Muscle of leg (tissue), 3 donors: ENCODE measurements at regions not wholly inside any gene's neighbourhood (a gene's known extent, or its start where the extent isn't known, plus 50 kb on each side); places are given as distances from the start of the nearest gene placed in this dataset.
A peak's percentile ranks its signal among the peaks of the same experiment; 100 is the strongest.

Experiments
- DNase-seq: peaks from one replicate; pipeline ENCODE4 v3.0.0; 2013
- H3K27ac ChIP-seq: one replicate; pipeline ENCODE4 v1.5.1; 2013; ENCODE audit warnings: mild to moderate bottlenecking, low read length, control low read depth
- H3K27me3 ChIP-seq: one replicate; pipeline ENCODE4 v1.6.1; 2013; ENCODE audit warnings: low read length; ENCODE audit not compliant: control insufficient read depth, insufficient read depth
- H3K36me3 ChIP-seq: one replicate; pipeline ENCODE4 v1.6.1; 2013; ENCODE audit warnings: low read length; ENCODE audit not compliant: control insufficient read depth, insufficient read depth
- H3K4me1 ChIP-seq: one replicate; pipeline ENCODE4 v1.6.1; 2013; ENCODE audit warnings: low read length; ENCODE audit not compliant: control insufficient read depth, insufficient read depth
- H3K4me3 ChIP-seq: one replicate; pipeline ENCODE4 v1.5.1; 2013; ENCODE audit warnings: low read length, control low read depth
- H3K9me3 ChIP-seq: replicated peaks from 2 replicates; pipeline ENCODE4 v1.6.1; 2013; ENCODE audit warnings: low read depth, low read length; ENCODE audit not compliant: control insufficient read depth
- WGBS: methylation state at CpG from one replicate; pipeline ENCODE4 v1.1.5; 2013; ENCODE audit warnings: missing lambda C conversion rate; ENCODE audit not compliant: insufficient coverage; 5-methylcytosine and 5-hydroxymethylcytosine counted together

DNA sequence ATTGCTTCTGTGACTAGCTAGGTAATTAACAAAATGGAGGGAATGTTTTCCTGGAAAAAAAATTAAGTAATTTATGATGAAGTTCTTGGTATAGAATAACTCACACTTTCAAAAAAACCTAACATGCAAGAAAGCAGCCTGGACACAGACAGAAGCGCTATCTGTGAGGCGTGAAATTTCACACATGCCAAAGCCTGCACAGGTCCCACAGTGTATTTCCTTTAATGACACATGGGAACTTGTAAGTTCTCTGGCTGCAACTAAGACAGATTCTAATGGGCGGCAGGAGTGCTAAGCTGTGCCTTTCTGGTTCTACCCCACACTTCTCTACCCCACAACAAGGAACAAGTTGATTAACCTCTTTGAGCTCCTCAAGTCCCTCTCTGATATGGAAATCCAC is 84.9 kb upstream of the NEO1 start:
- DNase-seq = peak; percentile 37
- Histone ChIP-seq H3K4me1 (peaks cover 28% of the 10 kb centered on the region), H3K27ac (peak overlapping the region; percentile 62), H3K4me3 (no peak overlapping the region), H3K9me3 (peaks cover 3% of the 10 kb centered on the region), H3K36me3 (no peaks in the 10 kb centered on the region), H3K27me3 (no peaks in the 10 kb centered on the region)
- 50% methylated on average over 1 of the region's 3 CpGs for WGBS

DNA sequence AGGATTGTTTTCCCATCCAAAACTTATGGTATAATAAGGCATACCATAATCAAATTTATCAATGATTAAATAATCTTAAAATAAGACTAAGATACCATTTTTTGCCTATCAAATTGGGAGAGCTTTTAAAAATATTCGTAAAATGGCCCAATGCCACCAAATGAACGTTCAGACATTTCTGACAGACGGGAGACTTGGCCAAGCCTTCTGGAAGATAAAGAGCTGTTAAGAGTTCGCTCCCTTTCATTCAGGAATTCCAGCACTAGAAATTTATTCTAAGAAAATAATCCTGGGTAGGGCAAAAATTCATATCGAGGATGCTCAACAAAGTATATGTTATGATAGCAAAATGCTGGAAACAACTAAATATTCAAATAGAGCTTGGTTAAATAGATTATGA is 85.6 kb upstream of the NEO1 start:
- no peak overlapping the region for H3K4me3 ChIP-seq
- no peak overlapping the region for H3K27ac ChIP-seq
- H3K36me3 ChIP-seq = no peaks in the 10 kb centered on the region
- WGBS = 80% methylated on average over 1 of the region's 5 CpGs
- DNase-seq = no peak
- no peaks in the 10 kb centered on the region for H3K27me3 ChIP-seq
- H3K9me3 ChIP-seq = peaks cover 4% of the 10 kb centered on the region
- peaks cover 29% of the 10 kb centered on the region for H3K4me1 ChIP-seq

DNA sequence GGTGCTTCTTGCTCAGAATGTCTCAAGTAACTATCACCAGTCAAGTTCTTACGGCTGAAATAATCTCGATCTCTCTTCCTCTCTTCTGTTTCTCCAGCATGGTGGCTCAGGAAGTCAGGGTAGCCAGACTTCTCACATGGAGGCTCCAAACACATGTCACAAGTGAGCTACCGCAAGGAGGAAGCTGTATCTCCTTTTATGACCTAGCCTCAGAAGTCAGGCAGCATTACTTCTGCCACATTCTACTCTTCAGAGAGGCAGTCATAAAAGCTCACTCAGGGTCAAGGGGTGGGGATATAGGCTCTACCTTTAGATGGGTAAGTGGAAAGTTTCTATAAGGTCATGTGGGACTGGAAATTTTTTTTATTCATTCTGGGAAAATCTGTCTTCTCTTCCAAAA is 86.6 kb upstream of the NEO1 start:
- Histone ChIP-seq H3K27me3 (no peaks in the 10 kb centered on the region), H3K9me3 (peaks cover 4% of the 10 kb centered on the region), H3K27ac (no peak overlapping the region), H3K4me1 (peaks cover 24% of the 10 kb centered on the region), H3K4me3 (no peak overlapping the region), H3K36me3 (no peaks in the 10 kb centered on the region)
- DNase-seq = no peak
- WGBS = no CpG with 5 or more reads among the region's 3 CpGs

GRCh38 chr15:72964542-72964941 is 87.7 kb upstream of the NEO1 start:
- H3K27me3 ChIP-seq = no peaks in the 10 kb centered on the region
- H3K36me3 ChIP-seq = no peaks in the 10 kb centered on the region
- peaks cover 4% of the 10 kb centered on the region for H3K9me3 ChIP-seq
- H3K27ac ChIP-seq = no peak overlapping the region
- H3K4me3 ChIP-seq = no peak overlapping the region
- no peak for DNase-seq
- peaks cover 24% of the 10 kb centered on the region for H3K4me1 ChIP-seq
- 75% methylated on average over 1 of the region's 1 CpG for WGBS

DNA sequence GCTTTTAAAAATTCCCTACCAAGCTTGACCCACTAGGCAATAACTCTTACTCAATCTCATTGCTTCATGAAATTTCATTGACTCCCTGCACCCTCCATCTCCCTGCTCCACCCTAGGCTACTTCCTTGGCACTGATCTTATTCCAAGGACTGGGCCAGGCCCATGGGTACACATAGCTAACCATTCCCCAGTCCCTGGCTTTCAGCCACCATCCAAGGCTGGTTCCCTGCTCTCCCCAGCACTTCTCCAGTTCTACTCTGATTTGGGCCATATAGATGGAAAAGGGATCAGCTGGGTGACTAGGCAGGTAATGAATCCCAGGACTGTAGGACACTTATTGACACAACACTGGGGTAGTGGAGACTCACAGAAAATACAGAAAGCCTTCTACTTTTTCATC is 88.1 kb upstream of the NEO1 start:
- Histone ChIP-seq H3K9me3 (peaks cover 4% of the 10 kb centered on the region), H3K27ac (no peak overlapping the region), H3K4me3 (no peak overlapping the region), H3K36me3 (no peaks in the 10 kb centered on the region), H3K4me1 (peaks cover 24% of the 10 kb centered on the region), H3K27me3 (no peaks in the 10 kb centered on the region)
- no peak for DNase-seq

GRCh38 chr15:72962054-72962702 is 90.1 kb upstream of the NEO1 start:
- Histone ChIP-seq H3K36me3 (no peaks in the 10 kb centered on the region), H3K9me3 (peaks cover 4% of the 10 kb centered on the region), H3K4me3 (no peak overlapping the region), H3K27ac (no peak overlapping the region), H3K27me3 (no peaks in the 10 kb centered on the region), H3K4me1 (peaks cover 11% of the 10 kb centered on the region)
- no peak for DNase-seq
- 95% methylated on average over 6 of the region's 8 CpGs for WGBS

DNA sequence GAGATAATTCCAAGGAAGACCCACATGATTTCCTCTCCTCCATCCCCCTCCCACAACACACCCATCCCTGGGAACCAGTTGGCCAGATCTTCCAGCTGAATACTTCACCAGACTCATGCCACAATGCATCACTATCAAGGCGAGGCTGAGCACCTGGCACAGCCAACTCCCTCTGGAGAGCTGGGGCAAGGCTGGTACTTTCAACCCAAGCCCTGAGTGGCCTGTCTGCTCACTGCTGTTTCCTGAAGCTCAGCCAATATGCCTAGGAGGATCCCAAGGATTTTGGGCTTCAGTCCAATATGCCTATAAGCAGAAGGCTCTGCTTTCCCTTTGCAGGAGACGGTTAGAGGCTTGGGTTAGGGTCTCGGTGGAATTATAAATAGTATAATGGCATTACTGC is 90.9 kb upstream of the NEO1 start:
- no peak overlapping the region for H3K4me3 ChIP-seq
- peaks cover 11% of the 10 kb centered on the region for H3K4me1 ChIP-seq
- WGBS = 67% methylated on average over 1 of the region's 3 CpGs
- no peaks in the 10 kb centered on the region for H3K36me3 ChIP-seq
- no peak overlapping the region for H3K27ac ChIP-seq
- peak; percentile 23 for DNase-seq
- peaks cover 4% of the 10 kb centered on the region for H3K9me3 ChIP-seq
- no peaks in the 10 kb centered on the region for H3K27me3 ChIP-seq

- no peaks in the 10 kb centered on the region for H3K27me3 ChIP-seq
- H3K9me3 ChIP-seq = peaks cover 4% of the 10 kb centered on the region
- no peak for DNase-seq
- no peaks in the 10 kb centered on the region for H3K36me3 ChIP-seq
- no peak overlapping the region for H3K4me3 ChIP-seq
- H3K27ac ChIP-seq = no peak overlapping the region
- WGBS = 71% methylated on average over 1 of the region's 3 CpGs
- H3K4me1 ChIP-seq = peaks cover 11% of the 10 kb centered on the region
These were observed 93.6 kb upstream of the NEO1 start for GRCh38 chr15:72958634-72959033.

GRCh38 chr15:72953306-72953705 is 99.0 kb upstream of the NEO1 start:
- no peaks in the 10 kb centered on the region for H3K4me1 ChIP-seq
- H3K9me3 ChIP-seq = no peaks in the 10 kb centered on the region
- WGBS = 91% methylated on average over 5 of the region's 6 CpGs
- no peak for DNase-seq
- peaks cover 5% of the 10 kb centered on the region for H3K27me3 ChIP-seq
- H3K36me3 ChIP-seq = no peaks in the 10 kb centered on the region
- H3K4me3 ChIP-seq = no peak overlapping the region
- H3K27ac ChIP-seq = no peak overlapping the region

GRCh38 chr15:72952151-72952550 is 100.1 kb upstream of the NEO1 start:
- no peaks in the 10 kb centered on the region for H3K9me3 ChIP-seq
- peaks cover 5% of the 10 kb centered on the region for H3K27me3 ChIP-seq
- 83% methylated on average over 1 of the region's 1 CpG for WGBS
- no peak overlapping the region for H3K27ac ChIP-seq
- DNase-seq = no peak
- H3K36me3 ChIP-seq = no peaks in the 10 kb centered on the region
- no peaks in the 10 kb centered on the region for H3K4me1 ChIP-seq
- no peak overlapping the region for H3K4me3 ChIP-seq

DNA sequence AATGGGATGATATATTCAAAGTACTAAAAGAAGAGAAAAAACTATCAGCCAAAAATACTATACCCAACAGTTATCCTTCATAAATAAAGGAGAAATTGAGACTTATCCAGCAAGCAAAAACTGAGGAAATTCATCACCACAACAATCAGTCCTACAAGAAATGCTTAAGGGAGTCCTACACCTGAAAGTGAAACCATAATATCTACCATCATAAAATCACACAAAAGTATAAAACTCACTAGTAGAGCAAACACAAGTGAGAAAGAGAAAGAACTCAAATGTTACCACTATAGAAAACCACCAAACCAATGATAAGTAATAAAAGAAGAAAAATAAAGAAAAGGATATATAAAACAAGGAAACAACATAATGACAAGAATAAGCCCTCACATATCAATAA is 103.6 kb upstream of the NEO1 start:
- Histone ChIP-seq H3K9me3 (peaks cover 4% of the 10 kb centered on the region), H3K27ac (no peak overlapping the region), H3K4me3 (no peak overlapping the region), H3K27me3 (peaks cover 5% of the 10 kb centered on the region), H3K36me3 (no peaks in the 10 kb centered on the region), H3K4me1 (no peaks in the 10 kb centered on the region)
- no peak for DNase-seq
